D341Med (cell line): ENCODE measurements at regions not wholly inside any gene's neighbourhood (a gene's known extent, or its start where the extent isn't known, plus 50 kb on each side); places are given as distances from the start of the nearest gene placed in this dataset.
"Not testable (repeated sequence)": the region's sequence is repeated elsewhere in the genome, so short reads cannot be mapped to it uniquely, and the experiment has no call there.

Experiments
- DNase-seq: peaks from one replicate; pipeline ENCODE4 v3.0.0; 2012; ENCODE audit warnings: low spot score

GRCh38 chr2:122063716-122064115 lies 308.3 kb downstream of the TSN start:
- no peak for DNase-seq

DNA sequence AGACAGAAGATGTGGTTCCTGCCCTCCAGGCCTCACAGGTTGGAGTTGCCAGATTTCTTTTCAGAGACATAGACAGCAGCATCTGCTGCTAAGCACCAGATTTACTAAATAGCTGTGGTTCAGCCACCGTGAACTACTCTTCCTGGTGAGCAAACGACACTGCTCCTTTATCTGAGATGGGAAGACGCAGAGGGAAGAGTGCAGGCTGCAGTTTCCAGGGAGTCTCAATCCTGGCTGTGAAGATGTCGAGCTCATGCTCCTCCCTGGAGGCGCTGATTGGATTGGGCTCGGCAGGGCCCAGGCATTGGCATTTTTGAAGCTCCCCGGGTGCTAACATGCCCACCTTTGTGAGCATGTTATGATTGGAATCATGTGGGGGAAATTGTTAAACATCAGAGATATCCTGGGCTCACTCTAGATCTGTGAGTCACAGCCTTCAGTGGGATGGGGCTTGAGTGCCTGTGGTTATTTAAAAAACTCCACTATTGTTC lies 314.8 kb downstream of the TSN start:
- DNase-seq: no peak

- no peak for DNase-seq
Observed at GRCh38 chr2:122072666-122073065, 317.2 kb downstream of the TSN start.

- no peak for DNase-seq
Observed at GRCh38 chr2:122074201-122074600, 318.8 kb downstream of the TSN start.

DNA sequence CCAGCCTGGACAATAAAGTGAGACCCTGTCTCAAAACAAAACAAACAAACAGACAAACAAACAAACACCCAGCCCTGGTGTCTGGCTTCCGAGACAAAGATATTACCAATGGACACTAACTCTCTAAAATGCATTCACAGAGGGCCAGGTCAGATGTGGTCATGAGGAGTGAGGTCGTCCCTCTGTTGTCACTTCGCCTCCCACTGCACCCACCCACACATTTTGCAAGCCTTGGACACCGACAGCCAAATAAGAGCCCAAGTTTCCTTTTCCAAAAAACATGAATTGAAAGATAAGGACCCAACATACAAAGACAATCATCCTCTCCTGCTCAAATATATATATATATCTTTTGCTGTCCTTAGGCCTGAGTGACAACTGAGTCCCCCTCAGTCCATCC lies 319.9 kb downstream of the TSN start:
- no peak for DNase-seq

DNA sequence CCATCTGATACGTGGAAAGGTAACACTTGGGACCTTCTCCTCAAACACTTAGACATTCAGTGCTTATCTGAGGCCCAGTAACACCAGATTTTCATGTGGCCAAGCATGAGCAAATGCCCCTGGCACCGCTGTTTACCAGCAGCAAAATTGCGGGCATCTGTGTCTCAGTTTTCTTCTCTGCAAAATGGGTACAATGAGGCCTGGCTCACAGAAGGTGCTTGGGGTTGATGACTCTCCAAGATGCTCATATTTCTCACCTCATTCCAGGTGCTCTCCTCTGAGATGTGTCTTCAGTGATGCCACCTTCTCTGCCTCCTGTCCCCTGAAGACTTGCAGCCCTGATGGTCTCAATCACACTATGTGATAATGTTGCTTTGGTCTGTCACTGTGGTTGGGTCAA lies 321.7 kb downstream of the TSN start:
- DNase-seq: no peak

- peak; percentile 79 for DNase-seq
Observed at GRCh38 chr2:122077771-122078170, 322.3 kb downstream of the TSN start.

DNA sequence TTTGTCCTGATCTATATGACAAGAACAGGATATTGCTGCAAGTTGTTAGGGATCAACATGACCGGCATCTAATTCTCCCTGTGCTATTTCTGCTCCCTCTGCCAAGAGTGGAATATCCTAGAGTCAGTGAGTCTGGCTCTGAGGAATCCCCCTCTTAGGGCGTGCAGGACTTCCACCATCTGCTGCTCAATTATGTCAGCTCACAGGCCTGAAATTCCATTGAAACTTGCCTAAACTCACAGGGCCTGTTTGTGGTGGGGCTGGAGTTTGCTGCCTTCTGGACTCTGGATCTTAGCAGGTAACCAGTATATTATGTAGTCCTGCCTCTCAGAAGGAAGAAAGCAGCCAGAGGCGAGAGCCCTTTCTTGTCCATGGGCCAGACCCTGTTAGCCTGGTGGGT lies 323.0 kb downstream of the TSN start:
- DNase-seq: peak; percentile 71

DNA sequence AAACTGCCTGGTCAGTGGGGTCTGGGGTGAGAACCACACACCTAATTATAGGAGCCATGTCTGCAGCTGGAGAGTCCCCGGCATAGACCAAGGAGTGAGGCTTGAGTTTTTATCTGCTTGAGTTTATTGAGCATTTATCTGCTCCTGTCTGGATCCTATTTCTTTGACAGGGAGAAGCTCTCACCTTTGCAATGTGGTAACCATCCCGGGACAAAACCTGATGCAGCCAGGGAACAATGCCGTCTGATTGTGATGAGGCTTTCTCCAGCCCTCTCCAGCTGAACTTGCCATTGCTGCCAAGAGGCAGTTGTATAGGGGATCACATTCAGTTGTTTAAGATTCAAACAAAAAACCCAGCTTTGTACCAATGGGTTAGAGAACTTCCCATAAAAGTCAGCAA lies 324.4 kb downstream of the TSN start:
- no peak for DNase-seq

DNA sequence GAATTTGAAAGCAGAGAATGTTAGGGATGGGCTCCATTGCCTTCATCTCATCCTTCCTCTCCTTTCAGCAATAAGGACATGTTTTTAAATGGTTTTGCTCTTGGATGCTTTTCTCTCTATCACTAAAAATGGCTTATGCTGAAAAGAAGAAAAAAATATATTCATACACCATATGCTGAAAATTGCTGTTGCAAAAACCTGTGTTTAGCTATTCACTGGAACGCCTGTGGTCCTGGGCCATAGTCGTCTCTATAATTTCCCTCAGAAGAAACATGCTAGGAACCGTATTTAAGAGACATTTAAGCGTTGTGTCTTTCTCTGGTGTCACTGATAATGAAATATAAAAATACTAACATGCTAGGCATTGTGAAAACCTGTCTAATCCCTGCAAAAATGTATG lies 324.9 kb downstream of the TSN start:
- DNase-seq: no peak

DNA sequence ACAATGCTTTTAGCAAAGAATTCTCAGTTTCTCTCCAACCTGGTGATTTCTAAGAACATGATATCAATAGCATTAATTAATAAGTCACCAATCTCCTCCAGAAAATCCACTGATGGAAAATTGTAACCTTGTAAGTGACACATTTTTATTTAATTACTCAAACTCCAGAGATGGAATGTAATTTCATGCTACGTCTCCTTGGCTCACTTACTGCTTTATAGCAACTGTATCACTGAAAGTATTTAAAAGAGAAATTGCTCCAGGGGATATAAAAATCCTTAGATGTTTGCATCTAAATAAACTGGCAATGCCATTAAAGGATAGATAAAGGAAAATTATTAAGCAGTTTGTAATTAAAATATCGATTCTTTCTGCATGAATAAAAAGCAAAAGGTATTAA lies 325.4 kb downstream of the TSN start:
- no peak for DNase-seq

GRCh38 chr2:122081751-122082150 lies 326.3 kb downstream of the TSN start:
- DNase-seq: no peak

DNA sequence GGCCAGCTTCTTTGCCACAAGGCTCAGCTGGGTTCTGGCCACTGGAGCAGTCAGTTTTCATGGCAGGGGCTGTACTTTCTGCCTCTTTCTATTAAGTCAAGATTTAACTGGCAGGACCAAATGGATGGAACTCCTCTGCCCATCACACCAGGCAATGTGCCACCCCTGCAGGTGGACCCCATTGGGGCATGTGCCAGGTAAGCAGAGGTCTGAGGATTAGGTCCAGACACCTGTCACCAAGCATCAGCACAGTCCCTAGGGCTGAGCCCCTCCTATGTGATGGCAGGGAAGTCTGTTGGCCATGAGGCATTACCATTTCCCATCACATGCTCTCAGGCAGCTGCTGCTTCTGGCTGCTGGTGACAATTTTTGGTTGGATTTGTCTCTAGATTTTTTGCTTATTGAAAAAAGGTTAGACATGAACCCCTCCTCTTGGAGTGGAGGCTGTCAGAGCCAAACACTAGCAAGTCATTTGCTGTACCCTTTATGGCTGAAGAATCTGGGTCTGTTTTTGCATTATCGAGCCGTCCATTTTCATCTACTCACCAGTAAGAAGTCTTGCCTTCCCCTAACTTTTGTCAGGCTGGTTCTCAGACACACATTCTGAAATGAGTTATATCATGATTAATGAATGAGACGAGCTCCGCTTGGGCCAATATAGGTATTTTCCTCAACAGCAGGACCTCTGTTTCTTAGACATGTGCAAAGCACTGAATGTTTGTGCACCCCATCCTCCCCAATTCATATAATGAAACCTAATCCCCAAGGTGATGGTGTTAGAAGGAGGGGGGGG lies 328.0 kb downstream of the TSN start:
- no peak for DNase-seq

DNA sequence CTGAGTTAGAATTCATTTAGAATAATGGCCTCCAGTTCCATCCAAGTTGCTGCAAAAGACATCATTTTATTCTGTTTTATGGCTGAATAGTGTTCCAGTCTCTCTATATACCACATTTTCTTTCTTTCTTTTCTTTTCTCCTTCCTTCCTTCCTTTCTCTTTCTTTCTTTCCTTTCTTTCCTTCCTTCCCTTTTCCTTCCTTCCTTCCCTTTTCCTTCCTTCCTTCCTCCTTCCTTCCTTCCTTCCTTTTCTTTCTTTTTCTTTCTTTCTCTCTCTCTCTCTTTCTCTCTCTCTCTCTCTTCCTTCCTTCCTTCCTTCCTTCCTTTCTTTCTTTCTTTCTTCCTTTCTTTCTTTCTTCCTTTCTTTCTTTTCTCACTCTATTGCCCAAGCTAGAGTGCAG lies 330.2 kb downstream of the TSN start:
- not testable (repeated sequence) for DNase-seq

GRCh38 chr2:122094557-122094956 lies 339.1 kb downstream of the TSN start:
- no peak for DNase-seq

DNA sequence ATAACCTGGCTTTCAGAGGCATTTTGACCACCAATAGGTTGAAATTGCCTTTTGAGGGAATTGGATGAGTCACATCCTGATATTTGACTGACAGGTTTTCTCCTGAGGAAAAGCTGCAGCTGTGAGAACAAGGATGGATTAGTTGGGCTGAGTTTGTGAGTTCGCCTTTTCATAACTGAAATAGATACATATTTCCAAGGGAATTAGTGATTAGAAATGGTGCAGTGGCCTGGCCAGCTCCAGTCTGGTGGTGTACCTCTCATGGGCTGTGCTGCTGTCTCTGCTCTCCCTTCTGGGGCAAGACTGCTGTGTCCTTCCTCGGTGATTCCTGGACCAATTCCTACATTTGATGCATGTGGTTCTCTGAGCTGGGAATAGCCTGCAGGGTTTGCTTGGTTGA lies 341.3 kb downstream of the TSN start:
- no peak for DNase-seq

- no peak for DNase-seq
Observed at GRCh38 chr2:122098306-122098705, 342.9 kb downstream of the TSN start.

DNA sequence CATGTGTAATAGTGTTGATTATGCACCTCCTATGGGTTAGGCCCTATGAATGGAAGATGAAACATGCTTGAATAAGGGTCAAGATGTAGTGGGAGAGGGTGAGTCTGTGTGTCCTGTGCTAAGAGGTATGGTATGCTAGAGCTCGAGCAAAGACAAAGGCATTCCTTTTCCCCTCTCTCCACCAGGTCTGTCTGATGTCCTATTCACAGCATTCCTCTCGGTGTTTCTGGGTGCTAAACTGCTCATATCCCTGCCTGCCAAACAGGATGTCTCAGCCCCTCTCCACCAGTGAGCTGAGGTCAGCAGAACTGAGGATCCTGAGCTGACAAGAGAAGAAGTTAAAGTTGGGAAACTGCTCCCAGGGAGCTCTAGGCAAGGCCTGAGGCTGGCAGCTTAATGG lies 344.9 kb downstream of the TSN start:
- no peak for DNase-seq

GRCh38 chr2:122100756-122101155 lies 345.3 kb downstream of the TSN start:
- DNase-seq: no peak

GRCh38 chr2:122101319-122101718 lies 345.9 kb downstream of the TSN start:
- no peak for DNase-seq

- DNase-seq: no peak
Observed at GRCh38 chr2:122105171-122105876, 349.9 kb downstream of the TSN start.

GRCh38 chr2:122105877-122106206 lies 350.4 kb downstream of the TSN start:
- DNase-seq: no peak

DNA sequence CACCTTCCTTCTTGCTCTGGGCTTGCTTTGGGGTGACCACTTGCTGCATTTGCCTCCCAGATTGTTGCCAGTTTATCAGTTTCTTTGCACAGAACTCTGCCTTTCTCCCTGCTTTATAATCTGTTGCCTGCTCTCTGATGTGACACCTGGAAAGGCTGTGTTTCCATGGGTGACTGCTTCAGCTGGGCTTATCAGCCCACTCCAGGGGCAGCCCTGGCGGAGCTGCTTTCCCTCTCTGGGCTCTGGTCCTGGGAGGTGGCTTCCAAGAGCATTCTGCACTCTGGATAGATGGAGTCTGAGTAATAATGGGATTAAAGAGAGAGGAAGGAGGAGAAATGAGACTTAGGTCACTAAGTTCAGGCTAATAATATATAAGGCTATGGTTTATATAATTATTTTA lies 352.7 kb downstream of the TSN start:
- no peak for DNase-seq
